Activated T-cell treated with anti-CD3 and anti-CD28 coated beads, Interleukin-2, amount 50 U/mL, for 24 hours (primary cell): ENCODE measurements at regions not wholly inside any gene's neighbourhood (a gene's known extent, or its start where the extent isn't known, plus 50 kb on each side); places are given as distances from the start of the nearest gene placed in this dataset.
"Not testable (repeated sequence)": the region's sequence is repeated elsewhere in the genome, so short reads cannot be mapped to it uniquely, and the experiment has no call there.

Source experiments
- DNase-seq: peaks from one replicate; pipeline ENCODE4 v3.0.0-alpha.2; 2020
- H3K27ac Mint-ChIP-seq: 2 replicates; pipeline ENCODE4 v1.8.0; 2020; ENCODE audit warnings: mild to moderate bottlenecking, mixed read lengths
- H3K27me3 Mint-ChIP-seq: 2 replicates; pipeline ENCODE4 v1.8.0; 2020; ENCODE audit warnings: mixed read lengths
- H3K36me3 Mint-ChIP-seq: 2 replicates; pipeline ENCODE4 v1.8.0; 2020; ENCODE audit warnings: low read depth, mixed read lengths
- H3K4me1 Mint-ChIP-seq: 2 replicates; pipeline ENCODE4 v1.8.0; 2020; ENCODE audit warnings: low read depth, mixed read lengths
- H3K4me3 Mint-ChIP-seq: 2 replicates; pipeline ENCODE4 v1.8.0; 2020; ENCODE audit warnings: mild to moderate bottlenecking, moderate library complexity, mixed read lengths
- H3K9me3 Mint-ChIP-seq: 2 replicates; pipeline ENCODE4 v1.8.0; 2020; ENCODE audit warnings: mixed read lengths

- Mint-ChIP-seq H3K9me3 (peaks cover 5% of the 10 kb centered on the region), H3K4me1 (peaks cover 43% of the 10 kb centered on the region), H3K36me3 (peaks cover 35% of the 10 kb centered on the region), H3K27ac (no peak overlapping the region), H3K27me3 (no peaks in the 10 kb centered on the region), H3K4me3 (no peak overlapping the region)
- DNase-seq, result no peak
Measured at GRCh38 chr6:144372116-144372515, 87.0 kb downstream of the UTRN start.

- H3K4me1 Mint-ChIP-seq, result peaks cover 50% of the 10 kb centered on the region
- no peaks in the 10 kb centered on the region for H3K27me3 Mint-ChIP-seq
- peaks cover 34% of the 10 kb centered on the region for H3K36me3 Mint-ChIP-seq
- peaks cover 5% of the 10 kb centered on the region for H3K9me3 Mint-ChIP-seq
- no peak overlapping the region for H3K27ac Mint-ChIP-seq
- DNase-seq, result no peak
- no peak overlapping the region for H3K4me3 Mint-ChIP-seq
Measured at GRCh38 chr6:144372611-144373594, 87.8 kb downstream of the UTRN start.

- H3K9me3 Mint-ChIP-seq, DNase-seq, H3K4me3 Mint-ChIP-seq, H3K27me3 Mint-ChIP-seq, H3K27ac Mint-ChIP-seq: not testable (repeated sequence)
- H3K4me1 Mint-ChIP-seq, result peaks cover 63% of the 10 kb centered on the region
- H3K36me3 Mint-ChIP-seq, result peaks cover 22% of the 10 kb centered on the region
Measured at GRCh38 chr6:144374525-144374924, 89.4 kb downstream of the UTRN start.

- Mint-ChIP-seq H3K4me1 (peaks cover 56% of the 10 kb centered on the region), H3K4me3 (no peak overlapping the region), H3K9me3 (peaks cover 16% of the 10 kb centered on the region), H3K36me3 (peaks cover 27% of the 10 kb centered on the region), H3K27ac (peak overlapping the region; percentile 22), H3K27me3 (no peaks in the 10 kb centered on the region)
- no peak for DNase-seq
Measured at GRCh38 chr6:144377586-144378210, 92.6 kb downstream of the UTRN start.

DNA sequence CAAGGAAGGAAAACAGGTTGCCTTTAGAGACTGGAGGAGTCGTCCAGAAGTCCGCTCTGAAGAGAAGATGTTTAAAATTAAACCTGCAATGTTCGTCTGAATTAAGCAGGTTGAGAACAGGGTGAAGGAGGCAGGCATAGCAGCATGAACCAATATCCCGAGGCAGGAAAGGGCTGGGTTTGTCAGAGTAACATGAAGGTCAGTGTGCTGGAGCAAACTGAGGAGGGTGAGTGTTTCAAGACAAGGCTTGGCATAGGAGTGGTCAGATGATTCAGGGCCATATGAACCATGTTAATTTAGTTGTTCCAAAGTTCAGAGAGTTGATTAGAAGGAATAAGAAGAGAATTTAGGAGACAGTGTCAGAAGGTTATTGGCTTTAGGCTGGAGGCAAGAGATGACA, 93.3 kb downstream of the UTRN start:
- no peak overlapping the region for H3K27ac Mint-ChIP-seq
- H3K9me3 Mint-ChIP-seq, result peaks cover 16% of the 10 kb centered on the region
- no peaks in the 10 kb centered on the region for H3K27me3 Mint-ChIP-seq
- peaks cover 55% of the 10 kb centered on the region for H3K4me1 Mint-ChIP-seq
- DNase-seq, result no peak
- H3K36me3 Mint-ChIP-seq, result peaks cover 22% of the 10 kb centered on the region
- no peak overlapping the region for H3K4me3 Mint-ChIP-seq

GRCh38 chr6:144379356-144379755, 94.2 kb downstream of the UTRN start:
- Mint-ChIP-seq H3K4me3 (no peak overlapping the region), H3K27ac (peak overlapping the region; percentile 32)

DNA sequence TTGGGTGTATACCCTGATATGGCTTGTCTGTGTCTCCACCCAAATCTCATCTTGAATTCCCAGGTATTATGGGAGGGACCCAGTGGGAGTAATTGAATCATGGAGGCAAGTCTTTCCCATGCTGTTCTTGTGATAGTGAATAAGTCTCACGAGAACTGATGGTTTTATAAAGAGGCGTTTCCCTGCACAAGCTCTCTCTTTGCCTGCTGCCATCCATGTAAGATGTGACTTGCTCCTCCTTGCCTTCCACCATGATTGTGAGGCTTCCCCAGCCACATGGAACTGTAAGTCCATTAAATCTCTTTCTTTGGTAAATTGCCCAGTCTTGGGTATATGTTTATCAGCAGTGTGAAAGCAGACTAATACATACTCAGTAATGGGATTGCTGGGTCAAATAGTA, 96.4 kb downstream of the UTRN start:
- peaks cover 21% of the 10 kb centered on the region for H3K9me3 Mint-ChIP-seq
- H3K4me1 Mint-ChIP-seq, result peaks cover 59% of the 10 kb centered on the region
- H3K27ac Mint-ChIP-seq, H3K4me3 Mint-ChIP-seq, DNase-seq, H3K27me3 Mint-ChIP-seq: not testable (repeated sequence)
- H3K36me3 Mint-ChIP-seq, result peaks cover 23% of the 10 kb centered on the region

More at GRCh38 chr6:144379356-144379755, 94.2 kb downstream of the UTRN start:
- Mint-ChIP-seq H3K36me3 (peaks cover 23% of the 10 kb centered on the region), H3K4me1 (peaks cover 58% of the 10 kb centered on the region), H3K9me3 (peaks cover 16% of the 10 kb centered on the region), H3K27me3 (no peaks in the 10 kb centered on the region)
- no peak for DNase-seq

DNA sequence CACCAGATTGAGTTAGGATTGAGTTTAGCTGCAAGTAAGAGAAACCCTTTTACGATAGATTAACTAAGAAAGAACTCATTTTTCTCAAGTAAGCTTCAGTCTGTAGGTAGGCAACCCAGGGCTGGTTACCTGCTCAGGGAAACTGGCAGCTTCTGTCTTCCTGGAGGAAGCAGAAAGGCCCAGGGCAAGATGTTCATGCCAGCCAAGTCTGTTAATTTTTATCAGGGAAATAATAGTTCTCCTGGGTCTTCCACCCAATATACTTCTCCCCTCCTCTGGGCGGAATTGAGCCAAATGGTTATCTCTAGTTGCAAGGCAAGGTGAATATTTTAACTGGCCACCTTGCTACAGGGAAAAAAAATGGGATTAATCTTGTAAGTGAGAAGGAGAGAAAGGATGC, 98.2 kb downstream of the UTRN start:
- peaks cover 21% of the 10 kb centered on the region for H3K9me3 Mint-ChIP-seq
- H3K4me1 Mint-ChIP-seq, result peaks cover 47% of the 10 kb centered on the region
- H3K27ac Mint-ChIP-seq, result no peak overlapping the region
- DNase-seq, result no peak
- H3K36me3 Mint-ChIP-seq, result peaks cover 34% of the 10 kb centered on the region
- H3K4me3 Mint-ChIP-seq, result no peak overlapping the region
- H3K27me3 Mint-ChIP-seq, result no peaks in the 10 kb centered on the region

DNA sequence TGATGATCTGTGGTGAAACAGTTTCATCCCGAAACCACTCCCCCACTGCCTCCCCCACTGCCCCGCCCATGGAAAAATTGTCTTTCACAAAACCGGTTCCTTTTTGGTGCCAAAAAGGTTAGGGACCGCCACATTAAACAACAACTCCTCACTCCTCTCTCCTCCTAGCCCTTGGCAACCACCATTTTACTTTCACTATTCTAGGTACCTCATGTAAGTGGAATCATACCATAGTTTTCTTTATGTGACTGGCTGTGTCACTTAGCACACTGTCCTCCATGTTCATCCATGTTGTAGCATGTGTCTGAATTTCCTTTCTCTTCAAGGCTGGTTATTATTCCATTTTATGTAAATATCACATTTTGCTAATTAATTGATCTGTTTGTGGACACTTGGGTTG, 99.3 kb downstream of the UTRN start:
- Mint-ChIP-seq H3K27me3 (no peaks in the 10 kb centered on the region), H3K4me3 (no peak overlapping the region), H3K36me3 (peaks cover 41% of the 10 kb centered on the region), H3K9me3 (peaks cover 21% of the 10 kb centered on the region), H3K27ac (no peak overlapping the region), H3K4me1 (peaks cover 40% of the 10 kb centered on the region)
- DNase-seq, result no peak

GRCh38 chr6:144389474-144389873, 104.3 kb downstream of the UTRN start:
- peaks cover 50% of the 10 kb centered on the region for H3K4me1 Mint-ChIP-seq
- H3K4me3 Mint-ChIP-seq, H3K27ac Mint-ChIP-seq, DNase-seq, H3K27me3 Mint-ChIP-seq, H3K9me3 Mint-ChIP-seq: not testable (repeated sequence)
- peaks cover 30% of the 10 kb centered on the region for H3K36me3 Mint-ChIP-seq

DNA sequence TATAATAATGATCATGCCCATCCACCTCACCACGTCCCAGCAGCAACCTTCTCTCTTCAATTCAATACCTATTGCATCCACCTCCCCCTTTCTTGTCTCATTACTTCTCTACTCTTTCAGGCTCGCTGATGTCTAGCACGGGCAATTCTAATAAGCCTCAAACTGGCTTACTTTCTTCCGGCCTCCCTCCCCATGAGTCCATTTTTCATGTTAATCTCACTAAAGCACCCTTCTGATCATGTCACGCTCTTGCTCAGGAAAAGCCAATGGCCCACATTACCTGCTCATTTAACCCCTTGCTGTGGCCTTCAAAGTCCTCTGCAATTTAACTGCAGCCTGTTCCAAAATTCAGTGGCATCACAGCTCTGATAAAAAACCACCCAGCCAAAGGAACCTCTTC, 105.1 kb downstream of the UTRN start:
- Mint-ChIP-seq H3K4me3 (no peak overlapping the region), H3K36me3 (peaks cover 31% of the 10 kb centered on the region), H3K27ac (no peak overlapping the region), H3K27me3 (no peaks in the 10 kb centered on the region), H3K9me3 (peaks cover 5% of the 10 kb centered on the region), H3K4me1 (peaks cover 47% of the 10 kb centered on the region)
- no peak for DNase-seq

DNA sequence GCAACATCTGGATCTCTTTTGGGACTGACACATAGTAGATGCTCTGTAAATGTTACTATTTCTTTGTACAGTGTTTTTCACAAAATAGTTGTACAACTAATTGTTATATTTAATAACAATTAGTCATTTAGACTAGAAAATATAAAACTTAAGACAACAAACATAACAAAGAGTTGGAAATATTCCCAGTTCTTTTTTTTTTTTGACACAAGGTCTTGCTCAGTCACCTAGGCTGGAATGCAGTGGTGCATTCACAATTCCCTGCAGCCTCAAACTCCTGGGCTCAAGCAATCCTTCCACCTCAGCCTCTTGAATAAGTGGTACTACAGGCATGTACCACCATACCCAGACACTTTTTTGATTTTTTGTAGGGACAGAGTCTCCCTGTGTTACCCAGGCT, 105.8 kb downstream of the UTRN start:
- Mint-ChIP-seq H3K4me1 (peaks cover 50% of the 10 kb centered on the region), H3K9me3 (peaks cover 5% of the 10 kb centered on the region), H3K27me3 (no peaks in the 10 kb centered on the region), H3K36me3 (peaks cover 32% of the 10 kb centered on the region), H3K27ac (no peak overlapping the region), H3K4me3 (no peak overlapping the region)
- no peak for DNase-seq

- Mint-ChIP-seq H3K4me1 (peaks cover 52% of the 10 kb centered on the region), H3K27ac (no peak overlapping the region), H3K36me3 (peaks cover 37% of the 10 kb centered on the region), H3K9me3 (peaks cover 7% of the 10 kb centered on the region), H3K4me3 (no peak overlapping the region), H3K27me3 (no peaks in the 10 kb centered on the region)
- no peak for DNase-seq
Measured at GRCh38 chr6:144392536-144392935, 107.4 kb downstream of the UTRN start.

GRCh38 chr6:144394210-144394609, 109.1 kb downstream of the UTRN start:
- Mint-ChIP-seq H3K27ac (no peak overlapping the region), H3K9me3 (peaks cover 16% of the 10 kb centered on the region), H3K4me3 (no peak overlapping the region), H3K36me3 (peaks cover 35% of the 10 kb centered on the region), H3K27me3 (no peaks in the 10 kb centered on the region), H3K4me1 (peaks cover 49% of the 10 kb centered on the region)
- no peak for DNase-seq

DNA sequence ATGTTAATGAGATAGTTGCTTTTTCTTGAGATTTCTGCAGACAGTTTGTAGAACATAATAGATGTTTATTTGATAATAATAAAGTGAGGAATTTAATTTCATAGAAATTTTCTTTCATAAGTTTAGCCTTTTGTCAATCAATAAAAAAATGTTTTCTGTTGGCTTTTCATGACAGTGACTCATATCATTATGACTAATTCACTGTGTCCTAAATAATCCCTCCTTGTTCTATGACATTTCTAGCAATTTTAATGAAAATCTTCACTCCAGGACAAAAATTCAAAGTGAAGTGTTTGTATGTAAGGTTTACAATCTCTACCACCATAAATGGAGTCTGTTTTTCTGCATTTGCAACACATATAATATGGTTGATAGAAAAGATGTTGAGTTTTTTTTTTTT, 109.9 kb downstream of the UTRN start:
- no peak overlapping the region for H3K27ac Mint-ChIP-seq
- peaks cover 55% of the 10 kb centered on the region for H3K4me1 Mint-ChIP-seq

More for the DNA sequence above, 109.9 kb downstream of the UTRN start:
- Mint-ChIP-seq H3K36me3 (peaks cover 37% of the 10 kb centered on the region), H3K4me3 (no peak overlapping the region), H3K9me3 (peaks cover 16% of the 10 kb centered on the region), H3K27me3 (no peaks in the 10 kb centered on the region)
- no peak for DNase-seq
